ENCODE measurements at regions not wholly inside any gene's neighbourhood (a gene's known extent, or its start where the extent isn't known, plus 50 kb on each side); places are given as distances from the start of the nearest gene placed in this dataset.

DNA sequence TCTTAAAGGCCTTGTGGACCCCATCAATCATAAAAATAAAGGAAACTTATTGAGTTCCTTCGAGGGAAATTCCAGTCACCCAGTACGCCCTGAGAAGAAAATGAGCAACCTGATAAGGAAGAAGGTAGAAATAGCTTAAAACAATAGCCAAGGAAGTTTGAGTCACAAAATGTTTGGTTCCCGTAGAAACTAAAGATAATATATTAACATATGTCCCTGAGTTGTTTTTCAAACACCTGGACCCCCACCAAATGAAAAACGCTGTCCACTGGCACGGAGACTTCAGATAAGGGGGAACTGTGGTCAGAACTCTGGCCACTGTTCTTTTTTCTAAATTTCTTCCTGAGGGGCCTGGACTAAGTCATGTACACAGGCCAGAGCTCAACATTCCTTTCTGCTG, 669.1 kb downstream of the ADCYAP1 start:
- Mint-ChIP-seq H3K4me3 (ENCODE audit: unreplicated experiment) (no peak overlapping the region), H3K27ac (ENCODE audit: unreplicated experiment) (no peak overlapping the region), H3K4me1 (ENCODE audit: low read depth) (no peaks in the 10 kb centered on the region), H3K36me3 (ENCODE audit: low read depth) (no peaks in the 10 kb centered on the region), H3K9me3 (ENCODE audit: low read depth) (no peaks in the 10 kb centered on the region), H3K27me3 (ENCODE audit: low read depth) (peaks cover 3% of the 10 kb centered on the region)
- DNase-seq (ENCODE audit: low spot score): no peak
- TF ChIP-seq, protein P1, sequence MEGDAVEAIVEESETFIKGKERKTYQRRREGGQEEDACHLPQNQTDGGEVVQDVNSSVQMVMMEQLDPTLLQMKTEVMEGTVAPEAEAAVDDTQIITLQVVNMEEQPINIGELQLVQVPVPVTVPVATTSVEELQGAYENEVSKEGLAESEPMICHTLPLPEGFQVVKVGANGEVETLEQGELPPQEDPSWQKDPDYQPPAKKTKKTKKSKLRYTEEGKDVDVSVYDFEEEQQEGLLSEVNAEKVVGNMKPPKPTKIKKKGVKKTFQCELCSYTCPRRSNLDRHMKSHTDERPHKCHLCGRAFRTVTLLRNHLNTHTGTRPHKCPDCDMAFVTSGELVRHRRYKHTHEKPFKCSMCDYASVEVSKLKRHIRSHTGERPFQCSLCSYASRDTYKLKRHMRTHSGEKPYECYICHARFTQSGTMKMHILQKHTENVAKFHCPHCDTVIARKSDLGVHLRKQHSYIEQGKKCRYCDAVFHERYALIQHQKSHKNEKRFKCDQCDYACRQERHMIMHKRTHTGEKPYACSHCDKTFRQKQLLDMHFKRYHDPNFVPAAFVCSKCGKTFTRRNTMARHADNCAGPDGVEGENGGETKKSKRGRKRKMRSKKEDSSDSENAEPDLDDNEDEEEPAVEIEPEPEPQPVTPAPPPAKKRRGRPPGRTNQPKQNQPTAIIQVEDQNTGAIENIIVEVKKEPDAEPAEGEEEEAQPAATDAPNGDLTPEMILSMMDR (IDR thresholded peaks at IDR 0.05): no peak

DNA sequence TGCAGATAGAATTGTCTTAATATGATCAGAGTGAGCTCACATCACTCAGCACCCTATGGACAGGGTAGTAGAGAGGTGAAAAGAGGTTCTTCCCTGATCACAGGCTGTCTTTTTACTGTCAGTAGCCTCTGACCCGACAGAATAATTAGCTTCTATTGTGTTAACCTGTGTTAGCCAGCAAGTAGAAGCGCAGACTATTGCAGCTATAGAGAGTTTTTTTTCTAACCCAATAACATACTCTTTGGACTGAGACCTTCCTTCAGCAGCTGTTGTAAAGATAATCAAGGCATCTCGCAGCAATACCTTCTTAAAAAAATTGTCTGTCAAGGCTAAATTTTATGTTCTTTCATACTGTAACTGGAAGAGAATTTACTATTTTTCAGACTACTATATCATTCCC, 670.4 kb downstream of the ADCYAP1 start:
- H3K36me3 Mint-ChIP-seq (ENCODE audit: low read depth): no peaks in the 10 kb centered on the region
- no peak for DNase-seq (ENCODE audit: low spot score)
- TF ChIP-seq, protein P1 (IDR thresholded peaks at IDR 0.05): no peak
- no peak overlapping the region for H3K4me3 Mint-ChIP-seq (ENCODE audit: unreplicated experiment)
- no peak overlapping the region for H3K27ac Mint-ChIP-seq (ENCODE audit: unreplicated experiment)
- no peaks in the 10 kb centered on the region for H3K9me3 Mint-ChIP-seq (ENCODE audit: low read depth)
- peaks cover 3% of the 10 kb centered on the region for H3K27me3 Mint-ChIP-seq (ENCODE audit: low read depth)
- H3K4me1 Mint-ChIP-seq (ENCODE audit: low read depth): no peaks in the 10 kb centered on the region

DNA sequence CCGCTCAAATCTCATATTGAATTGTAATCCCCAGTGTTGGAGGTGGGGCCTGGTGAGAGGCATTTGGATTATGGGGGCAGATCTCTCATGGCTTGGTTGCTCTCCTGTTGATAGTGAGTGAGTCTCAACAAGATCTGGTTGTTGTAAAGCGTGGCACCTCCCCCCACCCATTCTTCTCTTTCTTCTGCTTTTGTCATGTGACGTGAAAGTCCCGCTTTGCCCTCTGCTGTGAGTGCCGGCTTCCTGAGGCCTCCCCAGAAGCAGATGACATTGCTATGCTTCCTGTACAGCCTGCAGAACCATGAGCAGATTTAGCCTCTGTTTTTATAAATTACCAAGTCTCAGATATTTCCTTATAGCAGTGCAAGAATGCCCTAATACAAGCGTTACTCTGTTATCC, 673.8 kb downstream of the ADCYAP1 start:
- Mint-ChIP-seq H3K4me3 (ENCODE audit: unreplicated experiment) (no peak overlapping the region), H3K27me3 (ENCODE audit: low read depth) (peaks cover 18% of the 10 kb centered on the region), H3K9me3 (ENCODE audit: low read depth) (no peaks in the 10 kb centered on the region), H3K4me1 (ENCODE audit: low read depth) (no peaks in the 10 kb centered on the region), H3K36me3 (ENCODE audit: low read depth) (no peaks in the 10 kb centered on the region), H3K27ac (ENCODE audit: unreplicated experiment) (no peak overlapping the region)
- TF ChIP-seq, protein P1 (IDR thresholded peaks at IDR 0.05): no peak
- DNase-seq (ENCODE audit: low spot score): no peak

DNA sequence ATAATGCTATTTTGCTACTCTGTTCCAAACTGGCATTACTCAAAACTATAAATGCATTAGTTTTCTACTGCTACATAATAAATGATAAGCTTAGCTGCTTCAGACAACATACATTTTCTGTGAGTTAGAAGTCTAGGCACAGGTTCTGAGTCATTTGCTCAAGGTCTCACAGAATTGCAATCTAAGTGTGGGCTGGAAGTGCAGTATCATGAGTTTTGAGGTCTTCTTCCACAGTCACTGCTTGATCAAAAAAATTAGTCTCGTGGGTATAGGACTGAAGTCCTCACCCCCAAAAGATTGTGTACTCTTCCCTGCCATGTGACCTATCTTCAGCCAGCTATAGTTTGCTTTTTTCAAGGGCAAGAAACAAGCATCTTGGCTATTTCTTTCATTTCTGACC, 676.9 kb downstream of the ADCYAP1 start:
- no peaks in the 10 kb centered on the region for H3K4me1 Mint-ChIP-seq (ENCODE audit: low read depth)
- no peak overlapping the region for H3K4me3 Mint-ChIP-seq (ENCODE audit: unreplicated experiment)
- no peaks in the 10 kb centered on the region for H3K9me3 Mint-ChIP-seq (ENCODE audit: low read depth)
- H3K27me3 Mint-ChIP-seq (ENCODE audit: low read depth): peaks cover 30% of the 10 kb centered on the region
- H3K27ac Mint-ChIP-seq (ENCODE audit: unreplicated experiment): no peak overlapping the region
- no peaks in the 10 kb centered on the region for H3K36me3 Mint-ChIP-seq (ENCODE audit: low read depth)
- no peak for DNase-seq (ENCODE audit: low spot score)
- TF ChIP-seq, protein P1 (IDR thresholded peaks at IDR 0.05): no peak

DNA sequence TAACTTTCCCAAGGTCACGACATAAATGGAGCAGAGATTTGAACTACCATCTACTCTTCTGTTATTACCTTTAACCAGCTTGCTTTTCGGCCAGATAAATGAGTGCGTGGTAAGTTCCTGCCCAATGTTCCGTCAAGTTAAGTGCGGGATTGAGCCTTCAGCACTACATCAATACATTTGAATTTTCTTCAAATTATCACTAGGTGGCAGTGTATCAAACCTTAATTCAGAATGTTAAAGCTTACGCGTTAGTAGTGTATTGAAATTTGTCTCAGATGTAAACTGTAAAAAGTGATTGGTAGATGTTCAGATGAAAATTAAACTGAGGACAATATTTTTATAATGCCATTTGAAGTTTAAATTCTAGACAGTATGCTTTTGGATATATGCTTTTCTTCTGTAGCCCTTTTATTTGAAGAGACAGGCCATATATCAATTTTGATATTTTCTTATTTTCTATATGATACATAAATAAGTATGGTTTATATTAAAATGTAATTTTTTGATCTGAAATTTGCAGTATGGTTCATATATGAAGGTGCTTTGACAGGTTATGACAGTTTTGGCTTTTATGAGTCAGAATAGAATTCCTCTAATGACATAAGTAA, 681.3 kb downstream of the ADCYAP1 start:
- Mint-ChIP-seq H3K36me3 (ENCODE audit: low read depth) (no peaks in the 10 kb centered on the region), H3K27me3 (ENCODE audit: low read depth) (peaks cover 32% of the 10 kb centered on the region), H3K4me1 (ENCODE audit: low read depth) (no peaks in the 10 kb centered on the region), H3K9me3 (ENCODE audit: low read depth) (no peaks in the 10 kb centered on the region), H3K4me3 (ENCODE audit: unreplicated experiment) (no peak overlapping the region), H3K27ac (ENCODE audit: unreplicated experiment) (no peak overlapping the region)
- DNase-seq (ENCODE audit: low spot score): no peak
- TF ChIP-seq, protein P1 (IDR thresholded peaks at IDR 0.05): peak; percentile 85
